GF-D8 (cell line): ENCODE measurements at regions not wholly inside any gene's neighbourhood (a gene's known extent, or its start where the extent isn't known, plus 50 kb on each side); places are given as distances from the start of the nearest gene placed in this dataset.
"Not testable (repeated sequence)": the region's sequence is repeated elsewhere in the genome, so short reads cannot be mapped to it uniquely, and the experiment has no call there.

Experiments
- DNase-seq: peaks from one replicate; lab custom pipeline; 2025; lab: John Stamatoyannopoulos, UW

GRCh38 chr5:99901972-99902371, 633.2 kb upstream of the FAM174A start:
- no peak for DNase-seq

- DNase-seq, result no peak
Observed at GRCh38 chr5:99900302-99900852, 634.8 kb upstream of the FAM174A start.

- no peak for DNase-seq
Observed at GRCh38 chr5:99879791-99880511, 655.2 kb upstream of the FAM174A start.

GRCh38 chr5:99878830-99879229, 656.3 kb upstream of the FAM174A start:
- no peak for DNase-seq

- no peak for DNase-seq
Observed at GRCh38 chr5:99866740-99867139, 668.4 kb upstream of the FAM174A start.

- no peak for DNase-seq
Observed at GRCh38 chr5:99865159-99865558, 670.0 kb upstream of the FAM174A start.

GRCh38 chr5:99835791-99836190, 699.4 kb upstream of the FAM174A start:
- DNase-seq, result no peak

- no peak for DNase-seq
Observed at GRCh38 chr5:99827136-99827535, 708.0 kb upstream of the FAM174A start.

- DNase-seq, result no peak
Observed at GRCh38 chr5:99817796-99818195, 717.4 kb upstream of the FAM174A start.

GRCh38 chr5:99814321-99815063, 720.7 kb upstream of the FAM174A start:
- no peak for DNase-seq

GRCh38 chr5:99808657-99809230, 726.4 kb upstream of the FAM174A start:
- no peak for DNase-seq

- DNase-seq, result no peak
Observed at GRCh38 chr5:99807346-99807745, 727.8 kb upstream of the FAM174A start.

GRCh38 chr5:99795031-99795430, 740.1 kb upstream of the FAM174A start:
- DNase-seq, result no peak

GRCh38 chr5:99788482-99788881, 746.7 kb upstream of the FAM174A start:
- DNase-seq, result no peak

GRCh38 chr5:99775189-99775588, 760.0 kb upstream of the FAM174A start:
- DNase-seq, result no peak

- DNase-seq, result no peak
Observed at GRCh38 chr5:99773290-99773689, 761.9 kb upstream of the FAM174A start.

GRCh38 chr5:99771296-99771695, 763.9 kb upstream of the FAM174A start:
- no peak for DNase-seq

- DNase-seq, result no peak
Observed at GRCh38 chr5:99765011-99765410, 770.2 kb upstream of the FAM174A start.

GRCh38 chr5:99763021-99763774, 772.0 kb upstream of the FAM174A start:
- DNase-seq, result no peak

- no peak for DNase-seq
Observed at GRCh38 chr5:99747342-99747741, 787.8 kb upstream of the FAM174A start.

GRCh38 chr5:99733146-99733545, 802.0 kb upstream of the FAM174A start:
- not testable (repeated sequence) for DNase-seq

GRCh38 chr5:99730653-99731052, 801.8 kb upstream of the CHD1 start:
- DNase-seq, result not testable (repeated sequence)
